Stimulated activated naive B cell treated with anti-CD40 and anti-IgM and Interleukin-4, amounts not matched to agents 10 μg/mL and 1 μg/mL and 100 μg/mL, for 72 hours (primary cell): ENCODE measurements at regions not wholly inside any gene's neighbourhood (a gene's known extent, or its start where the extent isn't known, plus 50 kb on each side); places are given as distances from the start of the nearest gene placed in this dataset.

ENCODE experiments used
- ATAC-seq, 2 donors: fragments of 150-1000 bp; cut with Tn5 transposase; replicated peaks; 2 replicates each; pipeline ENCODE4 v1.10.0; 2021; ENCODE audit warnings: moderate library complexity in 1 of 2
- DNase-seq: peaks from one replicate; pipeline ENCODE4 v3.0.0; 2021
- H3K27ac Mint-ChIP-seq: one replicate; pipeline ENCODE4 v1.8.0; 2022; ENCODE audit warnings: mild to moderate bottlenecking, mixed read lengths
- H3K27me3 Mint-ChIP-seq, 2 donors: one replicate each; pipeline ENCODE4 v1.8.0; 2022; ENCODE audit warnings: mixed read lengths in 2 of 2
- H3K36me3 Mint-ChIP-seq, 2 donors: one replicate each; pipeline ENCODE4 v1.8.0; 2022; ENCODE audit warnings: mixed read lengths in 2 of 2, mild to moderate bottlenecking in 1 of 2
- H3K4me1 Mint-ChIP-seq, 2 donors: one replicate each; pipeline ENCODE4 v1.8.0; 2022; ENCODE audit warnings: mixed read lengths in 2 of 2, mild to moderate bottlenecking in 1 of 2
- H3K4me3 Mint-ChIP-seq, 2 donors: one replicate each; pipeline ENCODE4 v1.8.0; 2022; ENCODE audit warnings: mild to moderate bottlenecking in 2 of 2, mixed read lengths in 2 of 2, moderate library complexity in 1 of 2
- H3K9me3 Mint-ChIP-seq, 2 donors: one replicate each; pipeline ENCODE4 v1.8.0; 2022; ENCODE audit warnings: mixed read lengths in 2 of 2, mild to moderate bottlenecking in 1 of 2

- ATAC-seq (no peak), DNase-seq (no peak)
- no peak overlapping the region for H3K4me3 Mint-ChIP-seq
- H3K9me3 Mint-ChIP-seq, result peaks cover 0 to 3% of the 10 kb centered on the region in 2 donors
- H3K4me1 Mint-ChIP-seq, result no peaks in the 10 kb centered on the region
- H3K27me3 Mint-ChIP-seq, result no peaks in the 10 kb centered on the region
- H3K27ac Mint-ChIP-seq, result no peak overlapping the region
- H3K36me3 Mint-ChIP-seq, result peaks cover 0 to 2% of the 10 kb centered on the region in 2 donors
These were observed 84.8 kb upstream of the NCKAP5 start for GRCh38 chr2:133653056-133653455.

GRCh38 chr2:133654949-133655348 lies 86.7 kb upstream of the NCKAP5 start:
- DNase-seq (no peak), ATAC-seq (no peak)
- no peaks in the 10 kb centered on the region for H3K4me1 Mint-ChIP-seq
- H3K9me3 Mint-ChIP-seq, result no peaks in the 10 kb centered on the region
- H3K36me3 Mint-ChIP-seq, result no peaks in the 10 kb centered on the region
- H3K4me3 Mint-ChIP-seq, result no peak overlapping the region
- H3K27me3 Mint-ChIP-seq, result no peaks in the 10 kb centered on the region
- no peak overlapping the region for H3K27ac Mint-ChIP-seq

- no peak overlapping the region for H3K27ac Mint-ChIP-seq
- H3K4me1 Mint-ChIP-seq, result no peaks in the 10 kb centered on the region
- ATAC-seq (no peak), DNase-seq (no peak)
- H3K27me3 Mint-ChIP-seq, result no peaks in the 10 kb centered on the region
- no peaks in the 10 kb centered on the region for H3K36me3 Mint-ChIP-seq
- no peaks in the 10 kb centered on the region for H3K9me3 Mint-ChIP-seq
- H3K4me3 Mint-ChIP-seq, result no peak overlapping the region
These were observed 87.3 kb upstream of the NCKAP5 start for GRCh38 chr2:133655610-133656009.

GRCh38 chr2:133657591-133657990 lies 89.3 kb upstream of the NCKAP5 start:
- Mint-ChIP-seq H3K9me3 (no peaks in the 10 kb centered on the region), H3K4me3 (no peak overlapping the region), H3K27ac (no peak overlapping the region), H3K4me1 (no peaks in the 10 kb centered on the region), H3K27me3 (no peaks in the 10 kb centered on the region), H3K36me3 (no peaks in the 10 kb centered on the region)
- DNase-seq (no peak), ATAC-seq (no peak)

GRCh38 chr2:133658020-133658903 lies 90.0 kb upstream of the NCKAP5 start:
- no peaks in the 10 kb centered on the region for H3K27me3 Mint-ChIP-seq
- no peaks in the 10 kb centered on the region for H3K9me3 Mint-ChIP-seq
- no peak overlapping the region for H3K27ac Mint-ChIP-seq
- no peak for ATAC-seq
- no peaks in the 10 kb centered on the region for H3K4me1 Mint-ChIP-seq
- H3K4me3 Mint-ChIP-seq, result no peak overlapping the region
- H3K36me3 Mint-ChIP-seq, result no peaks in the 10 kb centered on the region
- no peak for DNase-seq

GRCh38 chr2:133660510-133660909 lies 92.2 kb upstream of the NCKAP5 start:
- no peaks in the 10 kb centered on the region for H3K4me1 Mint-ChIP-seq
- no peaks in the 10 kb centered on the region for H3K27me3 Mint-ChIP-seq

GRCh38 chr2:133661392-133661791 lies 93.1 kb upstream of the NCKAP5 start:
- H3K27ac Mint-ChIP-seq, result no peak overlapping the region

More at GRCh38 chr2:133660510-133660909, 92.2 kb upstream of the NCKAP5 start:
- Mint-ChIP-seq H3K27ac (no peak overlapping the region), H3K36me3 (no peaks in the 10 kb centered on the region), H3K9me3 (peaks cover 0 to 4% of the 10 kb centered on the region in 2 donors), H3K4me3 (no peak overlapping the region)
- DNase-seq (no peak), ATAC-seq (no peak)

GRCh38 chr2:133666621-133667020 lies 98.4 kb upstream of the NCKAP5 start:
- H3K27me3 Mint-ChIP-seq, result no peaks in the 10 kb centered on the region
- no peak overlapping the region for H3K4me3 Mint-ChIP-seq
- H3K9me3 Mint-ChIP-seq, result peaks cover 5 to 11% of the 10 kb centered on the region in 2 donors
- H3K4me1 Mint-ChIP-seq, result no peaks in the 10 kb centered on the region
- H3K27ac Mint-ChIP-seq, result no peak overlapping the region
- no peak for DNase-seq
- H3K36me3 Mint-ChIP-seq, result no peaks in the 10 kb centered on the region
- ATAC-seq, result no peak

More at GRCh38 chr2:133661392-133661791, 93.1 kb upstream of the NCKAP5 start:
- DNase-seq (no peak), ATAC-seq (no peak)
- no peaks in the 10 kb centered on the region for H3K4me1 Mint-ChIP-seq
- H3K4me3 Mint-ChIP-seq, result no peak overlapping the region
- H3K27me3 Mint-ChIP-seq, result no peaks in the 10 kb centered on the region
- H3K9me3 Mint-ChIP-seq, result peaks cover 0 to 4% of the 10 kb centered on the region in 2 donors
- no peaks in the 10 kb centered on the region for H3K36me3 Mint-ChIP-seq

- Mint-ChIP-seq H3K36me3 (no peaks in the 10 kb centered on the region), H3K4me1 (no peaks in the 10 kb centered on the region), H3K27ac (no peak overlapping the region), H3K9me3 (peaks cover 8 to 11% of the 10 kb centered on the region in 2 donors), H3K27me3 (no peaks in the 10 kb centered on the region), H3K4me3 (no peak overlapping the region)
- DNase-seq, result no peak
- no peak for ATAC-seq
These were observed 98.8 kb upstream of the NCKAP5 start for GRCh38 chr2:133667085-133667484.

GRCh38 chr2:133667968-133668367 lies 99.7 kb upstream of the NCKAP5 start:
- Mint-ChIP-seq H3K27me3 (no peaks in the 10 kb centered on the region), H3K36me3 (no peaks in the 10 kb centered on the region), H3K27ac (no peak overlapping the region), H3K4me3 (no peak overlapping the region), H3K4me1 (no peaks in the 10 kb centered on the region), H3K9me3 (peaks cover 8 to 11% of the 10 kb centered on the region in 2 donors)
- DNase-seq (no peak), ATAC-seq (no peak)

GRCh38 chr2:133668547-133668946 lies 100.3 kb upstream of the NCKAP5 start:
- Mint-ChIP-seq H3K27me3 (no peaks in the 10 kb centered on the region), H3K27ac (no peak overlapping the region), H3K4me3 (no peak overlapping the region), H3K36me3 (no peaks in the 10 kb centered on the region), H3K9me3 (peaks cover 8 to 10% of the 10 kb centered on the region in 2 donors), H3K4me1 (no peaks in the 10 kb centered on the region)
- ATAC-seq, result no peak
- DNase-seq, result no peak

- Mint-ChIP-seq H3K27ac (no peak overlapping the region), H3K27me3 (peaks cover 10 to 11% of the 10 kb centered on the region in 2 donors), H3K36me3 (no peaks in the 10 kb centered on the region), H3K4me1 (no peaks in the 10 kb centered on the region), H3K9me3 (peaks cover 4 to 6% of the 10 kb centered on the region in 2 donors), H3K4me3 (no peak overlapping the region)
- DNase-seq (no peak), ATAC-seq (no peak)
These were observed 105.1 kb upstream of the NCKAP5 start for GRCh38 chr2:133673305-133673905.

- H3K9me3 Mint-ChIP-seq, result peaks cover 0 to 4% of the 10 kb centered on the region in 2 donors
- DNase-seq (no peak), ATAC-seq (no peak)
- H3K27me3 Mint-ChIP-seq, result peaks cover 10 to 11% of the 10 kb centered on the region in 2 donors
- H3K27ac Mint-ChIP-seq, result no peak overlapping the region
- H3K4me3 Mint-ChIP-seq, result no peak overlapping the region
- H3K36me3 Mint-ChIP-seq, result no peaks in the 10 kb centered on the region
- no peaks in the 10 kb centered on the region for H3K4me1 Mint-ChIP-seq
These were observed 105.8 kb upstream of the NCKAP5 start for GRCh38 chr2:133674066-133674432.

- DNase-seq (no peak), ATAC-seq (no peak)
- no peaks in the 10 kb centered on the region for H3K4me1 Mint-ChIP-seq
- H3K36me3 Mint-ChIP-seq, result no peaks in the 10 kb centered on the region
- peaks cover 0 to 3% of the 10 kb centered on the region in 2 donors for H3K9me3 Mint-ChIP-seq
- no peak overlapping the region for H3K4me3 Mint-ChIP-seq
- peaks cover 10 to 11% of the 10 kb centered on the region in 2 donors for H3K27me3 Mint-ChIP-seq
- no peak overlapping the region for H3K27ac Mint-ChIP-seq
These were observed 106.4 kb upstream of the NCKAP5 start for GRCh38 chr2:133674433-133675331.
